ENCODE measurements at regions not wholly inside any gene's neighbourhood (a gene's known extent, or its start where the extent isn't known, plus 50 kb on each side); places are given as distances from the start of the nearest gene placed in this dataset.

- intact Hi-C loops (cut with micrococcal nuclease) = no loop called here
Observed at GRCh38 chr10:6342096-6342685, 139.5 kb downstream of the PFKFB3 start.

GRCh38 chr10:6343305-6344010, 140.7 kb downstream of the PFKFB3 start:
- intact Hi-C loops (cut with micrococcal nuclease) = no loop called here

- intact Hi-C loops (cut with micrococcal nuclease) = no loop called here
Observed at GRCh38 chr10:6345404-6345803, 142.7 kb downstream of the PFKFB3 start.

- intact Hi-C loops (cut with micrococcal nuclease) = no loop called here
Observed at GRCh38 chr10:6346631-6347030, 143.9 kb downstream of the PFKFB3 start.

- intact Hi-C loops (cut with micrococcal nuclease) = no loop called here
Observed at GRCh38 chr10:6347391-6347951, 144.7 kb downstream of the PFKFB3 start.

- intact Hi-C loops (cut with micrococcal nuclease) = loop anchor here (1.0 to 2.0 kb wide), 6 partner anchors 34 to 184 kb away; no protein-coding TSS in a partner anchor
Observed at GRCh38 chr10:6348096-6348874, 145.6 kb downstream of the PFKFB3 start.

GRCh38 chr10:6349846-6350535, 147.3 kb downstream of the PFKFB3 start:
- intact Hi-C loops (cut with micrococcal nuclease) = loop anchor here (2.0 kb wide), 1 partner anchor 53 kb away; no protein-coding TSS in a partner anchor

GRCh38 chr10:6350609-6351008, 147.9 kb downstream of the PFKFB3 start:
- intact Hi-C loops (cut with micrococcal nuclease) = no loop called here

GRCh38 chr10:6351495-6351894, 148.8 kb downstream of the PFKFB3 start:
- intact Hi-C loops (cut with micrococcal nuclease) = no loop called here

GRCh38 chr10:6353526-6353925, 150.8 kb downstream of the PFKFB3 start:
- intact Hi-C loops (cut with micrococcal nuclease) = no loop called here

- intact Hi-C loops (cut with micrococcal nuclease) = no loop called here
Observed at GRCh38 chr10:6354168-6354772, 151.5 kb downstream of the PFKFB3 start.

- intact Hi-C loops (cut with micrococcal nuclease) = no loop called here
Observed at GRCh38 chr10:6356280-6356793, 153.6 kb downstream of the PFKFB3 start.

- intact Hi-C loops (cut with micrococcal nuclease) = no loop called here
Observed at GRCh38 chr10:6361869-6362268, 159.1 kb downstream of the PFKFB3 start.

- intact Hi-C loops (cut with micrococcal nuclease) = no loop called here
Observed at GRCh38 chr10:6362879-6363278, 160.1 kb downstream of the PFKFB3 start.

GRCh38 chr10:6363511-6363910, 160.8 kb downstream of the PFKFB3 start:
- intact Hi-C loops (cut with micrococcal nuclease) = no loop called here

- intact Hi-C loops (cut with micrococcal nuclease) = no loop called here
Observed at GRCh38 chr10:6364283-6364682, 161.6 kb downstream of the PFKFB3 start.

- intact Hi-C loops (cut with micrococcal nuclease) = no loop called here
Observed at GRCh38 chr10:6364893-6365292, 162.2 kb downstream of the PFKFB3 start.

GRCh38 chr10:6365384-6365783, 162.7 kb downstream of the PFKFB3 start:
- intact Hi-C loops (cut with micrococcal nuclease) = no loop called here

Measured in T-helper 1 cell treated with Interleukin-12 subunit alpha and Interleukin-12 subunit beta and Interleukin-4 antibody, amounts not matched to agents 30 ng/mL and 1 ng/mL, for 36 hours (primary cell).